GM12801 (cell line): ENCODE measurements at regions not wholly inside any gene's neighbourhood (a gene's known extent, or its start where the extent isn't known, plus 50 kb on each side); places are given as distances from the start of the nearest gene placed in this dataset.

Experiments used
- TF ChIP-seq, protein P1 (sequence below): IDR thresholded peaks from one replicate; pipeline ENCODE4 v1.5.1; 2011; ENCODE audit warnings: control low read depth; ENCODE audit not compliant: insufficient read length; ENCODE audit errors: extremely low read depth

DNA sequence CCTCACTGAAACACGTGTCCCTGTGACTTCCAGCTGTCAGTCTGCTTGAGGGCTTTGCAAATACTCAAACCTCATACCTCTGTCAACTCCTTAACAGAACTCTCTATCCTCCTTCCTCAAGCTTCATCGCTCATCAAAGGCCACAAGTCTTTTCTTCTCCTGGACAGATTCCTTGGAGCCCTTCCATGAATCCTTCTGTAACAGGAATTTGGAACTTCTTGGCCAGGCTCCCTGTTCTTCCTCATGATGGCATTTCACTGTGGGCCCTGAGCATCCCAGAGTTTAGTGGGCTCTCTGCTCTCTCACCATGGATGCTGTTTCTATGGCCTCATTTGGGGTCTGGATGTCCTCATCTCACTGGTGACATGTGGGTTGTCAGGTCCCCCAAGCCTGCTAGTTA is 105.0 kb upstream of the TLE3 start:
- TF ChIP-seq, protein P1, sequence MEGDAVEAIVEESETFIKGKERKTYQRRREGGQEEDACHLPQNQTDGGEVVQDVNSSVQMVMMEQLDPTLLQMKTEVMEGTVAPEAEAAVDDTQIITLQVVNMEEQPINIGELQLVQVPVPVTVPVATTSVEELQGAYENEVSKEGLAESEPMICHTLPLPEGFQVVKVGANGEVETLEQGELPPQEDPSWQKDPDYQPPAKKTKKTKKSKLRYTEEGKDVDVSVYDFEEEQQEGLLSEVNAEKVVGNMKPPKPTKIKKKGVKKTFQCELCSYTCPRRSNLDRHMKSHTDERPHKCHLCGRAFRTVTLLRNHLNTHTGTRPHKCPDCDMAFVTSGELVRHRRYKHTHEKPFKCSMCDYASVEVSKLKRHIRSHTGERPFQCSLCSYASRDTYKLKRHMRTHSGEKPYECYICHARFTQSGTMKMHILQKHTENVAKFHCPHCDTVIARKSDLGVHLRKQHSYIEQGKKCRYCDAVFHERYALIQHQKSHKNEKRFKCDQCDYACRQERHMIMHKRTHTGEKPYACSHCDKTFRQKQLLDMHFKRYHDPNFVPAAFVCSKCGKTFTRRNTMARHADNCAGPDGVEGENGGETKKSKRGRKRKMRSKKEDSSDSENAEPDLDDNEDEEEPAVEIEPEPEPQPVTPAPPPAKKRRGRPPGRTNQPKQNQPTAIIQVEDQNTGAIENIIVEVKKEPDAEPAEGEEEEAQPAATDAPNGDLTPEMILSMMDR = no peak

DNA sequence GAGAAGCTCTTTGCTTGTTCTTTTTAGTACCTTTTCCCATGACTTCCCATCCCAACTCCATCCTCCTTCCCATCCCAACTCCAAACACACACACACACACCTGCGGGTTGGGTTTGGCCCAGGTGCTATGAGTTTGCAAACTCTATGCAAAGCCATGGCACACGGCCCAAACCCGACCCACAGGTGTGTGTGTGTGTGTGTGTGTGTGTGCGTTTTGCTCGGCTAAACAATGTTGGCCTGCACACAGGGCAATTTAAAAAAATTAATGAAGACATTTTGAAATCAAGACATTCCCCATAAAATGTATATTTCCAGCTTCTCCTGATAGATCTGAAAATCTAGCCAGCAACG is 103.7 kb upstream of the TLE3 start:
- TF ChIP-seq, protein P1 = no peak

DNA sequence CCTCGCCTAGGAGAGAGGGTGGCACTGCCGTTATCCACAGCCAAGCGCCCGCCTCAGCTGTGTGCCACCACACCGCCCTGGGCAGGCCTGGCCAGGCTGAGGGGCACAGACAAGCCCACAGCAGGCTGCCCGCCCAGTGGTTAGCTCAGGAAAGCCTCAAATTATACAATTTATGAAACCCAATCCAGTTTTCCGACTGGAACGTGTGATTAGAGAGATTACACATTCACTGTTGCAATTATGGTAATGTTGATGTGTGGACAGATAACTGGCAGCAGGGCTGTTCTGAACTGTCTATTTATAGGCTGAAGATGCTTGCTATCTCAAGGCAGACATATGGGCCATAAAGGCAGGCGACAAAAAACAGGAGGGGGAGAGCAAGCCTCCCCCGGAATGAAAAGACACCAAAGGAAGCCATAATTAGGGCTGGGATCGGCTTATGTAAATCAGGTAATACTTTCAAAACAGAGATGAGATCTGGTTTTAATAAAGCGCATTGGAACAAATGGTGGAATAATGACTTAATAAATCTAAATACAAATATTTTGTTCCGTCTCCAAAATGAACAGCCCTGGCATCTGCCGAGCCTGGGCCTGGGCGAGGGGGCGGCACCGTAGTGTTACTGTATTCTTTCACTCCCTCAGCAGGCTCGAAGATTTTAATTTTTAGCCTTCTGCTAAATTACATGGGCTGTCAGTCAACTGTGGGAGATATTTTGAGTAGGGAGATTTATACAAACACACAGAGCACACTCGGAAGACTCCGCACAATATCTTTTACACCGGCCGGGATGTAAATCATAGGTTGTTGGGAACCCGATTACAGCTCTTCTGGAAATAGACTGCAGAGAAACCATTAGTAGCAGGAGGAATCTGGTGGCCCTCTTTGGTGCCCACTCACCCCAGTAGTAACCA is 103.1 kb upstream of the TLE3 start:
- TF ChIP-seq, protein P1 = no peak

DNA sequence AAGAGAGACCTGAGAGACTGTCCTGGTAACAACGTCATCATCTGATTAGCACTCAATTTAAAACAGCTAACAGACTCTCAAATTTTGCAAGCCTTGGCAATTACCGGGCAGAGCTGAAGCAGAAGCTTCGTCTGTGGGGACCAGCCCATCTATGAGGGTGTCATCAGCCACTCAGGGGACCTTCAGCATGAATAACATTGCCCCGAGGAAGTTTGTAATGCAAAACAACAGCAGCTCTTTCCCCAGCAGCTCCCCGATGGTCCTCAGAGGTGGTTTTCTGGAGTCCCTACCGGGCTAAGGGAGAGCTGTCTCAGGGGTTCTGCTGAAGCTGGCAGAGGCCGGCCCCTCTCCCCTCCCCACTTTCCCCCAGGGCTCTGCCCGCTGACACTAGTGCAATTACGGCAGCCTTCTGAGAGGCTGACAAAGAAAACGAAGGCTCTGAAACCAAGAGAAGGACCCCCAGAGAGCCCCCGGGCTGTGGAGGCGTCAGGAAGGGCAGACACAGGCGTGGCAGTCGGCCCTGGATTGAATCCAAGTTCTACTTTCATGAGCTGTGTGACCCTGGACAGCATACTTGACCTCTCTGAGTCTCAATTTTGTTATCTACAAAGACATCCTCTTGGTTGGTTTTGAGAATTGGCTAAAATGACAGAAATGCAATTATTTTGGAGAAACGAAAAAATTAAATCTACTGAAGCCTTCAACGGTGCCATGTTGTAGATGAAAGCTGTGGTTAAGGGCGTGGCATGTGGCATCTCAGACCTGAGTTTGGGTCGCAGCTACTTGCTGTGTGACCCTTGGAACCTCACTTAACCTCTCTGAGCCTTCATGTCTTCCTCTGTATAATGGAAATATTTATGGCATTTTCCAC is 102.1 kb upstream of the TLE3 start:
- TF ChIP-seq, protein P1 = no peak

DNA sequence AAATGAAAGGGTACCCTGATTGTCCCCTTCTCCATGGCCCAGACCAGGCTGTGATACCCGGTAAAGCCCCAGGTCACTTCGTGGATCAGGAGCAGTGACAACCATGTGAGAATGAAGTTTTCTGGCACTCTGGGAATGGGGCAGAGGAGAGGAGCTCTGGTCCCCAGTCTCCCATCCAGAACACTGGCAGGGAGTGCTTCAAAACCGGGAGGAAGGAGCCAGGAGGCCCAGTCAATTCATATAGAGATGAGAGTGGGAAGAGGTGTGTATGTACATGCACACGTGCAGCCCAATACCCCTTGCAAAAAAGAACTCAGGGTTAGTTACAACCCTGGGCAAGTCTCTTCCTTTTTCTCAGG is 101.4 kb upstream of the TLE3 start:
- TF ChIP-seq, protein P1 = no peak

DNA sequence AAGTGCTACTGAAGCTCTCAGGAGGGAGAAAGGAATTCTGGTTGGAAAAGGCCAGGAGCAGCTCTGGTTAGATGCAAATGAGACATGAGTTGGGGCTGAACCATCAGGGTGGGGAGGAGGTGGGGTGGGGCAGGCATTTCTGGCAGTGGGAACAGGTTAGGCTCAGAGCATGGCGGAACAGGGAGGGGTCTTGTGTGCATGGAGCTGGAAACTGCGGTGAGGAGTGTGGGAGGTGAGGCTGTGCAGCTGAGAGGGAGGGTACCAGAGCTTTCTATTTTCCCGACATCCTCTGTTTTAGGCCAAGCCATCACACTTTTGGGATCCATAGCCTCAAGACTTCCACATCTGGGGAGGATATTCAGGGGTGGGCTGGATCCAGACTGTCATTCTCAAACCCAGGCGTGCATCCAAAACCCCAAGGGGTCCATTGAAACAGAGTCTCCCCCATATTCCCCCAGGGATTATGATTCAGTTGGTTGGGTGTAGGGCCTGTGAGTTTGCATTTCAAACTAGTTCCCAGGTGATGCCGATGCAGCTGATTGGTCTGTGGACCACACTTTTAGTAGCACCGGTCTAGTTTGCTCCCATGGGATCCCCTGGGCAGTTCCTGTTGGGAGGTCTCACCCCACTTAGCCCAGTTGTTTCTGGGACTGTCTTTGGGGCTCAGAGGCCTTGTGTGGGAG is 100.9 kb upstream of the TLE3 start:
- TF ChIP-seq, protein P1 = no peak

DNA sequence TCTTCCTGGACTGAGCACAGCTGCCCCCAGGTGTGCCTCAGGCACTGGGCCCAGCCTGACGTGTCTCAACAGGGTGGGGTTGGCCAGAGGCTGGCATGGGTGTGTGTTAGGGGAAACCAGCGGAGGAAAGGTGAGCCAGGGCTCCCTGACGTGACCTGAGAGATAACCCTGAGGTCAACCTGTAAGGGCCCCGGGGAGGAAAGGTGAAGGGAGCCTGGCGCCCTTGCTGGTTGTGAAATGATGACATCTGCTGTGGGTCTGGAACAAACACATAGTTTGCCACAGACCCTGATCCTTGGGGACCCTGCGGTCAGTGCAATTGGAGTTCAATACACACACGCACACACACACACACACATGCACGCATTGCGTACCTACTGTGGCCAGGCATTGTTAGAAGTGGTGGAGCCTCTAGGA is 100.2 kb upstream of the TLE3 start:
- TF ChIP-seq, protein P1 = no peak
